HG03097 (cell line): ENCODE measurements at regions not wholly inside any gene's neighbourhood (a gene's known extent, or its start where the extent isn't known, plus 50 kb on each side); places are given as distances from the start of the nearest gene placed in this dataset.

Experiments
- ATAC-seq: cut with Tn5 transposase; IDR thresholded peaks from one replicate; pipeline ENCODE4 v1.9.1; 2021; ENCODE audit not compliant: unreplicated experiment, low FRiP score

DNA sequence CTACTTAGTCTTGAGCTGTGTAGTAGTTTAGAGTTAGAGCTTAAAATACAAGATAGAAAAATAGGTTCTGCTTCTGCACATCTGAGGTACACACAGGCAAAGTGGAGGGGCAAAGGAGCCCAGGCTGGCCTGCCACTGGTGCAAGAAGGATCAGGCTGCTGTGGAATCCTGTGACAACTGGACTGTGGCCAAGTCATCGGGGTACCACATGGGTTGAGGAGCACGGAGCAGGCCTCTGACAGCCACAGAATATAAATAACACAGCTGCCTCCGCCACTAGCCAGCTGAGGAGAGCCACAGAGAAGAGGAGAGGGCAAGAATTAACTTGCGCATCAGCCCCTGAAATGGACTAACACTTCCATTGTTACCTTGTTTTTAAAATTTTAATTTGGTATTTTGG, 206.0 kb upstream of the MARCKS start:
- no peak for ATAC-seq

GRCh38 chr6:113651920-113652319, 205.2 kb upstream of the MARCKS start:
- no peak for ATAC-seq

DNA sequence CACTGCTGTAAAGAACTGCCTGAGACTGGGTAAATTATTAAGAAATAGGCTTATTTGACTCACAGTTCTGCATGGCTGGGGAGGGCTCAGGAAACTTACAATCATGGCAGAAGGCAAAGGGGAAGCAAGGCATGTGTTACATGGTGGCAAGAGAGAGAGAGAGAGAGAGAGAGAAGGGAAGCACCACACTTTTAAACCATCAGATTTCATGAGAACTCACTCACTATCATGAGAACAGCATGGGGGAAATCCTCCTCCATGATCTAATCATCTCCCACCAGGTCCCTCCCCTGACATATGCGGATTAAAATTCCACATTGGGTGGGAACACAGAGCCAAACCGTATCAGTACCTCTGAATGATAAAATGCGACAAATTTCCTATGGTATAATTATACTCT, 203.9 kb upstream of the MARCKS start:
- no peak for ATAC-seq

DNA sequence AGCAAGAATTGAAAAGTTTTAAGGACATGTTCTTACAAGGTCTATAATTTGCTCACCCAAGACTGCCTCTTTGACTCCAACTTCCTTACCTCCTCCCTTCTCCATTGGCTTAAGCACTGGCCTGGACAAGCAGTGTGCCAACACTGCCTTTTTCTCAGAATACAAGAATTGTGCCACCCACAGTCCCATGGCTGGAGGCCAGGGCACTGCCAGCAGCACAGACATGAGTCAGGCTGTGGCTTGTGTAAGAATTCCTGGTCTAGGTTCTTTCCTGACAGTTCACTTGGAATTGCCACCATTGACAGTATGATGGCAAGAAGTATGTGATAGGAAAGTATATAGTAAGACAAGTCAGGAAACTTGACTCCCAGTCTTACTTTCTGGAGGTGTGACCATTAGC, 202.7 kb upstream of the MARCKS start:
- ATAC-seq, result no peak

DNA sequence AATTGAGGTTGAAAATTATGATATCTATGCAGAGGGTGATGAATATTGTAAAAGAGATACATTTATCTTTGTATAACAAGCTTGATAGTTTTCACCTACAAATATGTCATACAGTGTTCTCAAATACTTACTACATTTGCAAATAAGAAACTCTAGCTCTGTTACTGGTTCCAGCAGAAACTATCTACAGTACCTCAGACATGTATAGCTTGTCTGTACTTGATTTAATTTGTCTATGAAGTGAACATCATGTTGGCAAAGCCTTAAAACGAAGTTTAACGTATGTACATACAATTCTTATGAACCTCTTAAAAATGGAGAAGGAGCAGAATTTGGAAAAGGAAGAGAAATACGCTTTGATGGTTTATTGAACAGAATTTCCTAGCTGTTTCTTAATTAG, 201.4 kb upstream of the MARCKS start:
- no peak for ATAC-seq

DNA sequence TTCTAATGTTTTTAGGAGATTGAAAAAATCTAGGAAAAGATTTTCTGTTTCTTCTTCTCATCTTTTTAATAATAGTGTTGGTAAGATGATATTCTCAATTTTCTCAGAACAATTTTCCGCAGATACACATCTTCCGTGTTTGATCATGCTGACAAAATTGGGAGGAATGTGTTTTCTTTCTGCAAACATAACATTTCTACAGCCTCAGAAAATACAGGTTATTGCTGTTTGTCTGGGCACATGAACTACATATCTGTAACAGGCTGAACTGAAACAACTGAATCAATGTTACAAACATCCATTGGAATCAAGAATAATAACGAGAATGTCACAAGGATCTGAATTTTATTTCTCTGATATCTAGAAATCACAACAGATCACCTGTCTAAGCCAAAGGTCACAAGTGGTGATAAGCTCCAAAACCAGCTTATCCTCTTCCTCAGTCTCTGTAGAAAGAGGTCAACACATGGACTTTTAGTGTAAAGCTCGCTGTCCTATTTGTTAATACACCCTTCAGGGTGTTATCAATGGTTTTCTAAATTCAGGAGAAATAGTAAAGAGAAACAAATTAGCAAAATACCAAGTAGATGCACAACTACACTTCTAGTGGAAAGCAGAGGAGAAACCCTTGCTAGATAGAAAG, 197.3 kb upstream of the MARCKS start:
- no peak for ATAC-seq

- ATAC-seq, result no peak
These were observed 196.3 kb upstream of the MARCKS start for GRCh38 chr6:113660819-113661218.

GRCh38 chr6:113662093-113662665, 195.0 kb upstream of the MARCKS start:
- no peak for ATAC-seq

DNA sequence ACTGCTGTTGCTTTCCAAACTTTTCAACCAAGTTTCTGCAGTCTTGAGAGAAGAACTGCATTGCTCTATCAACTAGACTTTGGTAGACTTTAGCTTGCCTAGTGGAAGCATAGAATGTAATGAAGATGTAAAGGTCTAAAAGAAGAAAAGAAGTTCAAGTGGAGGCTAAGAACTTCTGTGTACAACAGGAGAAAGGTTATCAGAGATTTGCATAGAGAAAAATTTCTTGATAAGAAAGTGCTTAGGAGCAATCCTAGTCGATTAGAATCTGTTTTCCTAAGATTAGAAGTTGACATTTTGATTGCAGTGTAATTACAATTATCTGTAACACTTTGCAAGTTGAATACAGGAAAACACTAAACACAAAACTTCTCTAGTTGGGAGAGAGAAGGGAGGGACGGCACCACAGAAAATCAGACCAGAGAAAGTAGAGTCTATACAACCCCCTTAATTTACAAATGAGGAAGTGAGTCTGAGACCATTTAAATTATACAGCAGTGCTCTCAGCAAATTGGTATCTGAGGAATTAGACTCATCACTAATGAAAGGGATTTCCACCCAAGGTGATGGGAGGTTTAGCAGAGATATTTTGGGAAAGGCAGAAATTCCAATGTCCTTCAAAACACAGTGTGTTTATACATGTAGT, 194.3 kb upstream of the MARCKS start:
- ATAC-seq, result no peak

DNA sequence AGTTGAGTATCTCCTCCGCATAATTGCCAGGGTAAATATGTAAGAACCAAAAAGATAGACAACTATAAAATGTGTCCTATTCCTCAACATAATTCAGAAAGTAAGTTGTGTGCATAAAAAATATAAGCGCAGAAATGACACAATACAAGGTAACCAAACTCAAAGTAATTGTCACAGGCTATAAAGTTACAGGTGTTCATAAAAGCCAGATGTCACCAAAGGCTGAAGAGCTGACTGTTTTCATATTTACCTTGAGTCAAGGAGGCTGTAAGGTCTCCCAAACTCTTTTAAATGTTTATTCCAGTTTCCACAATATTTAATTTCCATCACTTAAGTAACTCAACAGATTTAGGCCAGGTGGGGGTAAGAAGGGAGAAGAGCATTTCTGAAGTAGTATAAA, 192.2 kb upstream of the MARCKS start:
- no peak for ATAC-seq

- ATAC-seq, result no peak
These were observed 188.3 kb upstream of the MARCKS start for GRCh38 chr6:113668641-113669408.

DNA sequence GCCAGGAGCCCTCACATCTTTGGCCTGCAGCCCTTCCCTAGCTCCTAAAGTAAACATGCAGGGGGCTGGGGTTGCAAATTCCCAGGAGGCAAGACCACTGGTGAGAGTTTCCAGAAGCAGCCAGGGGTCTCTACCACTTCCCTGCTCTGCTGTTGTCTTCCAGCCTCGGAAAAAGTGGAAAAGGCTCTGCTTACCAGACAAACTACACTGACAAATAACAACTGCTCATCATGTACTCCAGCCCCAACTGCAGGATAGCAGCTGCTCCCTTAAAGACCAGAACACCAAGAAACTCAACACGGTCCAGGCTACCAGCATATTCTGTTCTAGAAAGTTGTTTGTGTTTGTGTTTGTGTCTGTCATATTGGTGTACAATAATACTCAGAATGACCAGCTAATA, 187.5 kb upstream of the MARCKS start:
- no peak for ATAC-seq

DNA sequence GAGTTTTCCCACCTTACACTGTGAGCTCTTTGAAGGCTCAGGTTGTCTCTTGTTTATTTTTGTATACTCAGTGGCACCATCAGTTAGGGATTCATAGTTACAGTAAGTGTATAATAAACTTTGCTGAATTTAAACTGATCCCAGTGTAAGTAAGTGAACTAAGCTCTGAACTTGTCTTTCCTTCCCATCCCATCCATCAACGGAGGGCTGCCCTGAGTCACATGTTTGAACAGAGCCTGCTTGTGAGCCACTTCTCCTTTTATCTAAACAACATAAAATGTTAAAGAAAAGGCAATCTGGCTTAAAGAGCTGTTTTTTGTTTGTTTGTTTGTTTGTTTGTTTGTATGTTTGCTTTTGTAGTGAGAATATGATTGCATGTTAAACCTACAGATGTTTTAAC, 185.7 kb upstream of the MARCKS start:
- ATAC-seq, result no peak

DNA sequence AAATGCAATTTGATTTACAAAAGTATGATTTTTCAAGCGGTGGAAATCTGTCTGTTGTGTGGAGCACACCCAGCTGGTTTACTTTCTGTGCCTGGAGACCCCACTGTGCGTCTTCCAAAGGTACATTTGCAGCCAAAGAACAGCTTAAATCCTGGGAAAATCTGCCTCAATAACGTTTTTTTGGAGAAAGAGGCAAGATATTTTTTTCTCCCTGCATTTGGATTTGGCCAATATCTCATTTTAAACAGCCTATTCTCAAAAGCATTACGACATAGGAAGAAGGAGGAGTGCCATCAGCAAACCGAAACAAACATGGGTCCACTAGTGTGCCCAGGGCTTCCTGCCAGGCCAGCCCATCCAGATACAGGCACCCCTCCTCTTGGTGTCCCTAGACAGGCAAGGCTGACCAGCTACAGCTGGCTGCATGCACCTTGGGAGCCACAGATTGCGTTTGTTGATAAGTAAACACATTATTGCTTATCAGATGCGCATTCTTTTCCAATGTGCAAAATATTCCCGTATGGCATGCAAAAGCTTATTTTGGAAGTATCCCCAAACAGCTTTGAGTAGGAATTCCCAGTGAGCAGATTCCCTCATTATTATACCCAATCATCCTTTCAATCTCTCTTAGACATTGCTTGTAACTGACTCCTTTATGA, 184.5 kb upstream of the MARCKS start:
- no peak for ATAC-seq

DNA sequence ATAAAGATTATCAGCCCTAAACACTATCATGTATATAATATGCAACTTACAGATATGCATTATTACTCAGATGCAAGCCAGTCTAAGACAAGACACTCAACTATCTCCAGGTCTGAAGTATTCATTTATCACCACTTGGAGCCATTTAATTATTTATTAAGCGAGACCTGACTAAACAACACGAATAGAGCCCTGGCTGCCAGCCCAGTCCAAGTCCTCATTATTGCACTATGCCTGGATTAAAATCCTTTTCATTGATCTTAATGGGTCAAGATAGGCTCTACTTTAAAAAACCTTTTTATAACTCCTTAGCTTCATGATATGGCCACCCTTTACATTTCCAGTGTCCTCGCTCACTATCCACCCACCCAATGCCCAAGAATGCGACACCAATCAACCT, 183.1 kb upstream of the MARCKS start:
- no peak for ATAC-seq

- no peak for ATAC-seq
These were observed 181.1 kb upstream of the MARCKS start for GRCh38 chr6:113676057-113676456.

GRCh38 chr6:113676968-113677367, 180.2 kb upstream of the MARCKS start:
- no peak for ATAC-seq

GRCh38 chr6:113679051-113679450, 178.1 kb upstream of the MARCKS start:
- ATAC-seq, result no peak

- ATAC-seq, result no peak
These were observed 176.8 kb upstream of the MARCKS start for GRCh38 chr6:113680301-113680700.

- ATAC-seq, result no peak
These were observed 173.2 kb upstream of the MARCKS start for GRCh38 chr6:113683968-113684367.

GRCh38 chr6:113684382-113684901, 172.7 kb upstream of the MARCKS start:
- no peak for ATAC-seq
